SU-DHL-6 (cell line): ENCODE measurements at regions not wholly inside any gene's neighbourhood (a gene's known extent, or its start where the extent isn't known, plus 50 kb on each side); places are given as distances from the start of the nearest gene placed in this dataset.

Experiments
- EZH2phosphoT487 ChIP-seq: fragments of 200-600 bp; sonication (generic), shearing (Covaris generic); conservative IDR thresholded peaks from 2 replicates; pipeline ENCODE4 v1.6.1; 2018; ENCODE audit warnings: mild to moderate bottlenecking, antibody characterized with exemption, low read length, moderate library complexity, mixed read lengths
- TF ChIP-seq, protein P1 (sequence below): fragments of 200-600 bp; sonication (generic); IDR thresholded peaks from one replicate; pipeline ENCODE4 v1.5.1; 2017; ENCODE audit warnings: antibody characterized with exemption, mild to moderate bottlenecking, low read length, moderate library complexity; ENCODE audit not compliant: insufficient read depth, poor library complexity, severe bottlenecking

DNA sequence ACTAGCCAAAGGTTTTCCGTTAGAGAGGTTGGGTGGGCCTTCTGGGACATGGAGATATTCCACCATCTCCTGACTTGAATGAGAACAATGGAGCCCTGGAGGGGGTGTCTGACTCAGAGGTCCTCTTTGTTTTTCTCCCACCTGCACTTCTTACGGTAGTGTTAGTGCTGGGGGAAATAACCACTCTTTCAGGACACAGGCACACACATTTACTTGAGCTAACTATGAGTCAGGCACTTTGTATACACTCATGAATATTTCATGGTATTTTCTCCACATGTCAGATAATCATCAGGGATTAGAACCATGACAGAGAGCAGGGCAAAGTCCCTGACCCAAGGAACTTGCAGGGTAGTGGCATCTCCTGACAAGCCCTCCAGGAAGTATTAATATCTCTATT is 439.1 kb downstream of the TSN start:
- TF ChIP-seq, protein P1, sequence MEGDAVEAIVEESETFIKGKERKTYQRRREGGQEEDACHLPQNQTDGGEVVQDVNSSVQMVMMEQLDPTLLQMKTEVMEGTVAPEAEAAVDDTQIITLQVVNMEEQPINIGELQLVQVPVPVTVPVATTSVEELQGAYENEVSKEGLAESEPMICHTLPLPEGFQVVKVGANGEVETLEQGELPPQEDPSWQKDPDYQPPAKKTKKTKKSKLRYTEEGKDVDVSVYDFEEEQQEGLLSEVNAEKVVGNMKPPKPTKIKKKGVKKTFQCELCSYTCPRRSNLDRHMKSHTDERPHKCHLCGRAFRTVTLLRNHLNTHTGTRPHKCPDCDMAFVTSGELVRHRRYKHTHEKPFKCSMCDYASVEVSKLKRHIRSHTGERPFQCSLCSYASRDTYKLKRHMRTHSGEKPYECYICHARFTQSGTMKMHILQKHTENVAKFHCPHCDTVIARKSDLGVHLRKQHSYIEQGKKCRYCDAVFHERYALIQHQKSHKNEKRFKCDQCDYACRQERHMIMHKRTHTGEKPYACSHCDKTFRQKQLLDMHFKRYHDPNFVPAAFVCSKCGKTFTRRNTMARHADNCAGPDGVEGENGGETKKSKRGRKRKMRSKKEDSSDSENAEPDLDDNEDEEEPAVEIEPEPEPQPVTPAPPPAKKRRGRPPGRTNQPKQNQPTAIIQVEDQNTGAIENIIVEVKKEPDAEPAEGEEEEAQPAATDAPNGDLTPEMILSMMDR = no peak
- TF ChIP-seq EZH2phosphoT487 = no peak
